ENCODE measurements at regions not wholly inside any gene's neighbourhood (a gene's known extent, or its start where the extent isn't known, plus 50 kb on each side); places are given as distances from the start of the nearest gene placed in this dataset.

GRCh38 chr2:167729911-167730310 is 517.5 kb downstream of the STK39 start (continued):
- TF ChIP-seq CEBPB (IDR thresholded peaks at IDR 0.05; ENCODE audit: low read depth, low read length) = no peak
- no peak for TF ChIP-seq GTF2F1 (IDR thresholded peaks at IDR 0.05; ENCODE audit: borderline replicate concordance, low read depth, low read length)
- TF ChIP-seq JUND (IDR thresholded peaks at IDR 0.05; ENCODE audit: low read length) = no peak
- no peak for TF ChIP-seq NANOG (IDR thresholded peaks at IDR 0.05; ENCODE audit: insufficient read depth, low read depth, low read length, poor library complexity, severe bottlenecking)
- TF ChIP-seq SUZ12 (IDR thresholded peaks at IDR 0.05; ENCODE audit: low read length) = no peak
